Endodermal cell (in vitro differentiated cells): ENCODE measurements at regions not wholly inside any gene's neighbourhood (a gene's known extent, or its start where the extent isn't known, plus 50 kb on each side); places are given as distances from the start of the nearest gene placed in this dataset.

Experiments used
- DNase-seq: peaks from one replicate; pipeline ENCODE4 v3.0.0-alpha.2; 2017
- H3K27ac ChIP-seq: 2 replicates; pipeline ENCODE4 v1.5.1; 2013; ENCODE audit warnings: mild to moderate bottlenecking, low read depth, low read length, moderate library complexity
- H3K27me3 ChIP-seq: 2 replicates; pipeline ENCODE4 v1.6.1; 2013; ENCODE audit warnings: mild to moderate bottlenecking, low read length, moderate library complexity; ENCODE audit not compliant: insufficient read depth, control insufficient read depth, poor library complexity, severe bottlenecking
- H3K36me3 ChIP-seq: 2 replicates; pipeline ENCODE4 v1.7.0; 2013; ENCODE audit warnings: mild to moderate bottlenecking, low read length, moderate library complexity; ENCODE audit not compliant: control insufficient read depth, insufficient read depth
- H3K4me1 ChIP-seq: one replicate; pipeline ENCODE4 v1.7.0; 2013; ENCODE audit warnings: low read length; ENCODE audit not compliant: control insufficient read depth, insufficient read depth
- H3K4me3 ChIP-seq: 2 replicates; pipeline ENCODE4 v1.5.1; 2013; ENCODE audit warnings: mild to moderate bottlenecking, low read length, moderate library complexity
- H3K9ac ChIP-seq: 2 replicates; pipeline ENCODE4 v1.6.1; 2013; ENCODE audit warnings: mild to moderate bottlenecking, low read length, moderate library complexity; ENCODE audit not compliant: poor library complexity, severe bottlenecking; ENCODE audit errors: extremely low read depth
- H3K9me3 ChIP-seq: 2 replicates; pipeline ENCODE4 v1.6.1; 2013; ENCODE audit warnings: mild to moderate bottlenecking, low read length, moderate library complexity; ENCODE audit not compliant: control insufficient read depth
- H3K27ac Mint-ChIP-seq: 2 replicates; pipeline ENCODE4 v1.8.0; 2020; ENCODE audit warnings: mixed read lengths
- H3K27me3 Mint-ChIP-seq: 2 replicates; pipeline ENCODE4 v1.8.0; 2021; ENCODE audit warnings: mild to moderate bottlenecking, mixed read lengths; ENCODE audit not compliant: insufficient read depth
- H3K36me3 Mint-ChIP-seq: 2 replicates; pipeline ENCODE4 v1.8.0; 2020; ENCODE audit warnings: low read depth, mixed read lengths
- H3K4me1 Mint-ChIP-seq: 2 replicates; pipeline ENCODE4 v1.8.0; 2020; ENCODE audit warnings: mixed read lengths
- H3K4me3 Mint-ChIP-seq: 2 replicates; pipeline ENCODE4 v1.8.0; 2020; ENCODE audit warnings: mild to moderate bottlenecking, moderate library complexity, mixed read lengths
- H3K9me3 Mint-ChIP-seq: 2 replicates; pipeline ENCODE4 v1.8.0; 2020; ENCODE audit warnings: mild to moderate bottlenecking, mixed read lengths
- WGBS, 2 experiments: methylation state at CpG; one replicate each; pipeline versions ENCODE4 v1.1.5 to v1.1.7; 2013; ENCODE audit warnings: missing lambda C conversion rate in 2 of 2, mixed read lengths in 1 of 2; ENCODE audit not compliant: insufficient coverage in 1 of 2, insufficient read length in 1 of 2; 5-methylcytosine and 5-hydroxymethylcytosine counted together
- TF ChIP-seq, protein P1 (sequence below): fragments of 200-600 bp; sonication (generic); conservative IDR thresholded peaks from 2 replicates; pipeline ENCODE4 v1.5.0; 2021; ENCODE audit warnings: antibody characterized with exemption, mild to moderate bottlenecking

DNA sequence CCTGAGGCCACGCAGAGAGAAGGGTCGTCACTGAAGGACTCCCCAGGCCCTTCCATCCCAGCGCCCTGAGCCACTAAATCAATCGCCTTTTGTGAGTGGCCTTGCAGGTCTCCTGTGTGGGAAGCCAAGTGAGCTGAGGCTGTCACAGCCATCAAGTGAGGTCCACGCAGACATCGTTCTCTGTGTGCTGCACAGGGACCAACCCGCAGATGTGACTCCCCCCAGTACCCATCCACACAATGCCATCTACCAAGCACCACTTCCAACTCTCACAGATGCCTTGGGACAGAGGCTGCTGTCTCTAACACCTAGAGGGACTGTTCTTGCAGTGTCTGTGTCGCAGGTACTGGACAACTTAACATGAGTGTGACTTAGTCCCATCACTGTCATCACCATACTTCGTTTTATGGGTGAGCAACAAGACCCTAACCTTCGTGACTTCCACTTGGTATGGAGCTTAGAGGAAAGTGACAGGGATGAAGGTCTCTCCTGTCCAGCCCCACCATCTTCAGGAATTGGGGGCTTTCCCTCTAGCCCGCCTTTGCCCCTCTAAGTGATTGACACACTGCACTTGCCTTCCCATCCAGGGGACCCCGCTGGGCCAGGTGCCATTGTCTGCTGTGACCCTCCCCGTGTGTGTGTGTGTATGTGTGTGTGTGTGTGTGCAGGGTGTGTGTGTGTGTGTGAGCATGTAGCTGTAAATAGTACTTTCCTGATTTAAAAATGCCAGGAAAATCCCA is 51.4 kb upstream of the TMEM72 start:
- Histone ChIP-seq H3K4me1 (no peaks in the 10 kb centered on the region), H3K27ac (no peak overlapping the region), H3K4me3 (no peak overlapping the region), H3K27me3 (peaks cover 40% of the 10 kb centered on the region), H3K9ac (no peak overlapping the region), H3K36me3 (no peaks in the 10 kb centered on the region), H3K9me3 (no peaks in the 10 kb centered on the region)
- Mint-ChIP-seq H3K4me3 (no peak overlapping the region), H3K9me3 (no peaks in the 10 kb centered on the region), H3K4me1 (peaks cover 20% of the 10 kb centered on the region), H3K27me3 (peaks cover 52% of the 10 kb centered on the region), H3K36me3 (no peaks in the 10 kb centered on the region), H3K27ac (no peak overlapping the region)
- WGBS, 2 experiments: 93 to 98% methylated on average over 7 to 13 of the region's 13 CpGs
- DNase-seq: peak; percentile 31
- TF ChIP-seq, protein P1, sequence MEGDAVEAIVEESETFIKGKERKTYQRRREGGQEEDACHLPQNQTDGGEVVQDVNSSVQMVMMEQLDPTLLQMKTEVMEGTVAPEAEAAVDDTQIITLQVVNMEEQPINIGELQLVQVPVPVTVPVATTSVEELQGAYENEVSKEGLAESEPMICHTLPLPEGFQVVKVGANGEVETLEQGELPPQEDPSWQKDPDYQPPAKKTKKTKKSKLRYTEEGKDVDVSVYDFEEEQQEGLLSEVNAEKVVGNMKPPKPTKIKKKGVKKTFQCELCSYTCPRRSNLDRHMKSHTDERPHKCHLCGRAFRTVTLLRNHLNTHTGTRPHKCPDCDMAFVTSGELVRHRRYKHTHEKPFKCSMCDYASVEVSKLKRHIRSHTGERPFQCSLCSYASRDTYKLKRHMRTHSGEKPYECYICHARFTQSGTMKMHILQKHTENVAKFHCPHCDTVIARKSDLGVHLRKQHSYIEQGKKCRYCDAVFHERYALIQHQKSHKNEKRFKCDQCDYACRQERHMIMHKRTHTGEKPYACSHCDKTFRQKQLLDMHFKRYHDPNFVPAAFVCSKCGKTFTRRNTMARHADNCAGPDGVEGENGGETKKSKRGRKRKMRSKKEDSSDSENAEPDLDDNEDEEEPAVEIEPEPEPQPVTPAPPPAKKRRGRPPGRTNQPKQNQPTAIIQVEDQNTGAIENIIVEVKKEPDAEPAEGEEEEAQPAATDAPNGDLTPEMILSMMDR: no peak

DNA sequence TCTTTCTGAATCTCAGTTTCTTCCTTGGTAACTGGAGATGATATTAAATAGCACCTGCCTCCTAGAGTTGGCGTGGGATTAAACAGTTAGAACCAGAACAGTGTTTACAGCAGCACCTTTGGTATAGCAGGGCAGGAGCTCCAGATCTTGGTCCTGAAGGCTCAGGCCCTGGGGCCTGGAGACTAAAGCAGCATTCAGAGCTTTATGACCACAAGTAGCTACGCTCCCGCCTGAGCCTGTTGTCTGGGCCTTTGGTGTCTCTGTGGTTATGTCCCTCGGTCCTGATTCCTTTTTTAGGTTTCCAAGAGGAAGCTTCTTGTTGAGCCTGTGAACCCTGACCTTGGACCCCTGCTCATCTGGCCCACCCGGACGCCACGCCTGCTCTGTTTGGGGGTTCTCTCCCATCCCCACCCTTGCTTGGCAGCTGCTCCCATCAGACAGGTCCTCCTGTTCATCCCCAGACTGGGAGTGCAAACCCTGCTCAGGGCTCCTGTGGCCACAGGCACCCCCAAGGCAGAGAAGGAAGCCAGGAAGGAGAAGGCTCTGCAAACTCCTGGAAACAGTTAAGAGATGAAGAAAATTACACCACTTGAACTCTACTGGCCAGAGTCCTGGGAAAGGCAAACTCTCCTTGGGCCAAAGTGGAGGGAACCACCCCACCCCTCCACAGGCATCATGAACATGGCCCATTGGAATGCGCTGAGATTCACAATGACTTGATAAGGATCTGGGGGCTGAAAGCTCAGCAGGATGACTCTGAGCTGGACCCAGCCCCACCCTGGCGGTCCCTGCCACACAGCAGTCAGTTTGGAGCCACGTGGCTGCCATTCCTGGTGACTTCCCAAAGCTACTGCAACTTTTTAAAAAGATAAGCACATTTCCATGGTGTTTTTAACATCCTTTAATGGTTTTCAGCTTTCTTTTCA is 50.1 kb upstream of the TMEM72 start:
- peak; percentile 55 for DNase-seq
- peaks cover 62% of the 10 kb centered on the region for H3K27me3 Mint-ChIP-seq
- Histone ChIP-seq H3K27ac (no peak overlapping the region), H3K36me3 (no peaks in the 10 kb centered on the region), H3K4me3 (no peak overlapping the region), H3K9me3 (no peaks in the 10 kb centered on the region), H3K4me1 (no peaks in the 10 kb centered on the region), H3K27me3 (peaks cover 50% of the 10 kb centered on the region), H3K9ac (no peak overlapping the region)
- 88 to 96% methylated on average over 4 to 10 of the region's 10 CpGs for WGBS, 2 experiments
- H3K9me3 Mint-ChIP-seq: no peaks in the 10 kb centered on the region
- TF ChIP-seq, protein P1: no peak
- H3K4me1 Mint-ChIP-seq: peaks cover 24% of the 10 kb centered on the region
- no peaks in the 10 kb centered on the region for H3K36me3 Mint-ChIP-seq
- H3K4me3 Mint-ChIP-seq: no peak overlapping the region
- H3K27ac Mint-ChIP-seq: no peak overlapping the region
